A549 (cell line): ENCODE measurements at regions not wholly inside any gene's neighbourhood (a gene's known extent, or its start where the extent isn't known, plus 50 kb on each side); places are given as distances from the start of the nearest gene placed in this dataset.

Experiments
- ATAC-seq, 2 experiments: fragments of 200-7000 bp in 1 of 2; fragments of >200 bp in 1 of 2; cut with Nextera tagmentation in 1 of 2; cut with Tn5 transposase in 1 of 2; 3 replicates each; pipeline versions ENCODE4 v1.8.0 to v1.9.1; 2018 to 2020; ENCODE audit warnings: mild to moderate bottlenecking in 1 of 2, moderate library complexity in 1 of 2
- CTCF ChIA-PET: fragments of 300-600 bp; sonication (Branson Sonifier 250); formaldehyde crosslinking; extraction: SDS; loops from one replicate; lab custom pipeline; 2021; ENCODE audit warnings: antibody characterized with exemption, inconsistent platforms; lab: Yijun Ruan, JAX
- POLR2A ChIA-PET: fragments of 350-600 bp; formaldehyde crosslinking; extraction: SDS; loops from one replicate; lab custom pipeline; 2021; ENCODE audit warnings: antibody characterized with exemption, inconsistent platforms; lab: Yijun Ruan, JAX
- DNase-seq, 2 experiments: peaks; one replicate each; pipeline versions ENCODE4 v3.0.0 to v3.0.0-alpha.2; 2011 to 2016; ENCODE audit warnings: low read depth in 1 of 2, low spot score in 1 of 2
- FAIRE-seq: peaks from 2 replicates; lab custom pipeline; 2011; peaks lifted over from hg19 to GRCh38; lab: Jason Lieb, UNC
- H3K27ac ChIP-seq, 2 experiments: fragments of >200 bp; sonication (Bioruptor Twin); formaldehyde crosslinking; 3 replicates each; pipeline ENCODE4 v1.5.1; 2016 to 2017
- H3K4me1 ChIP-seq: fragments of >200 bp; sonication (Bioruptor Twin); formaldehyde crosslinking; 3 replicates; pipeline ENCODE4 v1.6.1; 2016
- H3K4me2 ChIP-seq: fragments of >200 bp; sonication (Bioruptor Twin); formaldehyde crosslinking; 3 replicates; pipeline ENCODE4 v1.6.1; 2016
- H3K4me3 ChIP-seq: fragments of >200 bp; sonication (Bioruptor Twin); formaldehyde crosslinking; 3 replicates; pipeline ENCODE4 v1.5.1; 2016
- H3K9me3 ChIP-seq: fragments of >200 bp; sonication (Bioruptor Twin); formaldehyde crosslinking; 3 replicates; pipeline ENCODE4 v1.6.1; 2016
- BHLHE40 ChIP-seq: IDR thresholded peaks from 2 replicates; pipeline ENCODE4 v1.6.1; 2012; ENCODE audit warnings: low read depth, low read length, inconsistent platforms
- CBX2 ChIP-seq: fragments of 200-600 bp; sonication (generic); IDR thresholded peaks from 2 replicates; pipeline ENCODE4 v1.6.1; 2016; ENCODE audit warnings: low read depth, mild to moderate bottlenecking, borderline replicate concordance
- EP300 ChIP-seq, 2 experiments: fragments of >200 bp; sonication (Bioruptor Twin); formaldehyde crosslinking; IDR thresholded peaks; 2 replicates in 1 of 2; 3 replicates in 1 of 2; pipeline ENCODE4 v1.6.1; 2016 to 2017
- ESRRA ChIP-seq: fragments of 150-350 bp; IDR thresholded peaks from 2 replicates; pipeline ENCODE4 v1.6.1; 2014; ENCODE audit warnings: mild to moderate bottlenecking, low read length, borderline replicate concordance
- FOSB ChIP-seq: fragments of 250-450 bp; sonication (Bioruptor Pico); IDR thresholded peaks from 2 replicates; pipeline ENCODE4 v1.5.0; 2020; ENCODE audit warnings: mild to moderate bottlenecking, moderate library complexity
- FOSL2 ChIP-seq, 2 experiments: fragments of 450-650 bp in 1 of 2; fragments of >200 bp in 1 of 2; sonication (Bioruptor Twin) in 1 of 2; formaldehyde crosslinking; IDR thresholded peaks; 2 replicates each; pipeline versions ENCODE4 v1.5.0 to v1.6.1; 2016 to 2020; ENCODE audit warnings: mild to moderate bottlenecking in 1 of 2, moderate library complexity in 1 of 2
- GATA3 ChIP-seq: IDR thresholded peaks from 2 replicates; pipeline ENCODE4 v1.6.1; 2012; ENCODE audit warnings: borderline replicate concordance
- HDAC2 ChIP-seq: fragments of 200-600 bp; sonication (generic); IDR thresholded peaks from 2 replicates; pipeline ENCODE4 v1.6.1; 2016
- HOXA7 ChIP-seq: fragments of 250-450 bp; sonication (Bioruptor Pico); IDR thresholded peaks from 2 replicates; pipeline ENCODE4 v1.5.0; 2020; ENCODE audit warnings: mild to moderate bottlenecking, moderate library complexity
- JUNB ChIP-seq: fragments of >200 bp; sonication (Bioruptor Twin); formaldehyde crosslinking; IDR thresholded peaks from 2 replicates; pipeline ENCODE4 v1.6.1; 2016
- KDM1A ChIP-seq: fragments of 200-600 bp; sonication (generic); IDR thresholded peaks from 2 replicates; pipeline ENCODE4 v1.6.1; 2016; ENCODE audit warnings: low read depth, mild to moderate bottlenecking
- KDM5A ChIP-seq: fragments of 200-600 bp; sonication (generic); IDR thresholded peaks from 2 replicates; pipeline ENCODE4 v1.6.1; 2016; ENCODE audit warnings: antibody characterized with exemption, mild to moderate bottlenecking
- MAFK ChIP-seq: fragments of 450-650 bp; IDR thresholded peaks from 2 replicates; pipeline ENCODE4 v1.6.1; 2014; ENCODE audit not compliant: partially characterized antibody
- MYC ChIP-seq: IDR thresholded peaks from 2 replicates; pipeline ENCODE4 v1.6.1; 2012; ENCODE audit warnings: mild to moderate bottlenecking, inconsistent platforms, low read length, improper control_type of control experiment, borderline replicate concordance
- NPAS2 ChIP-seq: fragments of 250-450 bp; sonication (Bioruptor Pico); IDR thresholded peaks from 2 replicates; pipeline ENCODE4 v1.8.0; 2022; ENCODE audit warnings: mild to moderate bottlenecking, moderate library complexity, borderline replicate concordance
- RAD21 ChIP-seq, 2 experiments: fragments of >200 bp in 1 of 2; sonication (Bioruptor Twin) in 1 of 2; formaldehyde crosslinking in 1 of 2; IDR thresholded peaks in 1 of 2; conservative IDR thresholded peaks in 1 of 2; 2 replicates in 1 of 2; 3 replicates in 1 of 2; pipeline ENCODE4 v1.6.1; 2012 to 2018; ENCODE audit warnings: inconsistent platforms in 1 of 2
- RFX5 ChIP-seq: fragments of 450-650 bp; IDR thresholded peaks from 2 replicates; pipeline ENCODE4 v1.7.1; 2014; ENCODE audit warnings: antibody characterized with exemption, mild to moderate bottlenecking, moderate library complexity
- SMC3 ChIP-seq: fragments of >200 bp; sonication (Bioruptor Twin); formaldehyde crosslinking; IDR thresholded peaks from 3 replicates; pipeline ENCODE4 v1.6.1; 2018; ENCODE audit warnings: inconsistent platforms
- SREBF2 ChIP-seq: fragments of 450-650 bp; IDR thresholded peaks from 2 replicates; pipeline ENCODE4 v1.6.1; 2014; ENCODE audit warnings: mild to moderate bottlenecking, moderate library complexity
- TP53 ChIP-seq: fragments of 250-450 bp; sonication (Bioruptor Pico); IDR thresholded peaks from 2 replicates; pipeline ENCODE4 v1.5.0; 2021; ENCODE audit warnings: mild to moderate bottlenecking, moderate library complexity
- ZC3H11A ChIP-seq: fragments of 450-650 bp; IDR thresholded peaks from 2 replicates; pipeline ENCODE4 v1.6.1; 2014; ENCODE audit warnings: antibody characterized with exemption, mild to moderate bottlenecking
- ZFP36 ChIP-seq: fragments of 450-650 bp; IDR thresholded peaks from 2 replicates; pipeline ENCODE4 v1.6.1; 2014; ENCODE audit warnings: borderline replicate concordance; ENCODE audit not compliant: partially characterized antibody
- WGBS: methylation state at CpG from one replicate; pipeline ENCODE4 v1.1.6; 2017; ENCODE audit errors: missing lambda C conversion rate; 5-methylcytosine and 5-hydroxymethylcytosine counted together
- TF ChIP-seq, protein P1 (sequence below): fragments of >200 bp; sonication (Bioruptor Twin); formaldehyde crosslinking; IDR thresholded peaks from 3 replicates; pipeline ENCODE4 v1.5.1; 2016
- TF ChIP-seq, protein P2 (sequence below): fragments of 150-350 bp; IDR thresholded peaks from 2 replicates; pipeline ENCODE4 v1.6.1; 2014; ENCODE audit warnings: low read depth, mild to moderate bottlenecking, low read length
- TF ChIP-seq, protein P3 (sequence below): IDR thresholded peaks from 2 replicates; pipeline ENCODE4 v1.6.1; 2012
- TF ChIP-seq, protein P4 (sequence below): fragments of 200-600 bp; sonication (generic); IDR thresholded peaks from 2 replicates; pipeline ENCODE4 v1.6.1; 2016; ENCODE audit warnings: antibody characterized with exemption, mild to moderate bottlenecking, moderate library complexity

DNA sequence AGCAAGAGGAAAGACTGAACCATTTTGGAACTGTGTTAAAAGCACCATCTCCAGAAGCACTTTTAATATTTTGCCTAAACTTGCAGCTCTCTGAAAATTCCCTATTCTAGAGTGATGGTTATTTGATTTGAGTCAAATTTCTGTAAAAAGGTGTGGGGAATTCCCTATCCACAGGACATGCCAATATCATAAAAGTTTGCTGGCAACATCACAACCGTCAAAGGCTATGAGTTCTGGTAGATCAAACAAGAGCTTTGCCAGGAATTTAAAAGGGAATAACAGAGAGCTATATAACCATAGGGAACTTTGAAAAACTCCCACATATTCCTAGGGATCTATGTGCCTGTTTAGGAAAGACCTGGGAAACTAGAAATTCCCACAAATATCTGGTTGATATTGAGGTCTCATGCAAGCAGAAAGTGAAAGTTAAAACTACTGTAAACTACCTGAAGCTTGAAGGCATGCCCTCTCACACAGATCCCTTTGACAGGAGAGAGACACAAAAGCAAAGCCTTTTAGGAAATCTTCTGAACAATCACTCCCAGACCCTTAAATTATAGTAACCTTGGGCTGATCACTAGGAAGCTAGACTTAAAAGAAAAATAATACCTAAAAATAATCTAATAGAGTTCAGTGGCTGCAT, 549.9 kb downstream of the ANXA1 start (continued):
- TF ChIP-seq EP300 (IDR thresholded peaks at IDR 0.05) (no peak), GATA3 (no peak), SMC3 (no peak), HDAC2 (no peak), KDM5A (no peak)
- TF ChIP-seq, protein P1, sequence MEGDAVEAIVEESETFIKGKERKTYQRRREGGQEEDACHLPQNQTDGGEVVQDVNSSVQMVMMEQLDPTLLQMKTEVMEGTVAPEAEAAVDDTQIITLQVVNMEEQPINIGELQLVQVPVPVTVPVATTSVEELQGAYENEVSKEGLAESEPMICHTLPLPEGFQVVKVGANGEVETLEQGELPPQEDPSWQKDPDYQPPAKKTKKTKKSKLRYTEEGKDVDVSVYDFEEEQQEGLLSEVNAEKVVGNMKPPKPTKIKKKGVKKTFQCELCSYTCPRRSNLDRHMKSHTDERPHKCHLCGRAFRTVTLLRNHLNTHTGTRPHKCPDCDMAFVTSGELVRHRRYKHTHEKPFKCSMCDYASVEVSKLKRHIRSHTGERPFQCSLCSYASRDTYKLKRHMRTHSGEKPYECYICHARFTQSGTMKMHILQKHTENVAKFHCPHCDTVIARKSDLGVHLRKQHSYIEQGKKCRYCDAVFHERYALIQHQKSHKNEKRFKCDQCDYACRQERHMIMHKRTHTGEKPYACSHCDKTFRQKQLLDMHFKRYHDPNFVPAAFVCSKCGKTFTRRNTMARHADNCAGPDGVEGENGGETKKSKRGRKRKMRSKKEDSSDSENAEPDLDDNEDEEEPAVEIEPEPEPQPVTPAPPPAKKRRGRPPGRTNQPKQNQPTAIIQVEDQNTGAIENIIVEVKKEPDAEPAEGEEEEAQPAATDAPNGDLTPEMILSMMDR, result no peak

DNA sequence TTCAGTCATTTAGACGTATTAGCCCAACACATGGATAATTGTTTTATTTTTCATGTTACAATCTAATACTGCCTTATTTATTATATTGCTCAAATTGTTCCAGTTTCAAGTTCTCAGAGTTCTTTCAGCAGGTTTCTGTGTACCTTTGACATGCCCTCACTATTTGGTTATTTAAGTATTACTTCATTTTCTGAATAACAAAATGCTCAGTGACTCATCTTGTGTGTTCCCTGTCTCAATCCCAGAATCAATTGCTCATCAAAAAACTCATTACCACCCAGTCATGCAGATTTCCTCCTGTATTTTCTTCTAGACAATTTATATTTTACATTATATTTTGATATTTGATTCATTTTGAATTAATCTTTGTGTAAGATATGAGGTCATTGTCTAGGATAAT, 562.6 kb downstream of the ANXA1 start:
- no peak for ATAC-seq
- POLR2A ChIA-PET, result no interaction called here
- no peak for TF ChIP-seq TP53 (CRISPR knock-in tag)
- no peak for TF ChIP-seq FOSL2 (IDR thresholded peaks at IDR 0.05)
- peak; percentile 28; the same call in 1 of the 2 replicates for TF ChIP-seq FOSL2 (CRISPR knock-in tag; IDR thresholded peaks at IDR 0.05)
- TF ChIP-seq JUNB, result no peak
- no peak for TF ChIP-seq HDAC2
- TF ChIP-seq, all 56 proteins: peak for 1
- 7% methylated on average over 1 of the region's 1 CpG for WGBS
- no peaks in the 10 kb centered on the region for H3K9me3 ChIP-seq
- FAIRE-seq (no peak), DNase-seq (no peak)
- no peaks in the 10 kb centered on the region for H3K4me1 ChIP-seq
- CTCF ChIA-PET, result no interaction called here
- H3K4me2 ChIP-seq, result 0 out of 3 replicates have a peak overlapping the region, but pooled peaks have one; percentile 17
- no peak overlapping the region for H3K27ac ChIP-seq
- H3K4me3 ChIP-seq, result no peak overlapping the region

DNA sequence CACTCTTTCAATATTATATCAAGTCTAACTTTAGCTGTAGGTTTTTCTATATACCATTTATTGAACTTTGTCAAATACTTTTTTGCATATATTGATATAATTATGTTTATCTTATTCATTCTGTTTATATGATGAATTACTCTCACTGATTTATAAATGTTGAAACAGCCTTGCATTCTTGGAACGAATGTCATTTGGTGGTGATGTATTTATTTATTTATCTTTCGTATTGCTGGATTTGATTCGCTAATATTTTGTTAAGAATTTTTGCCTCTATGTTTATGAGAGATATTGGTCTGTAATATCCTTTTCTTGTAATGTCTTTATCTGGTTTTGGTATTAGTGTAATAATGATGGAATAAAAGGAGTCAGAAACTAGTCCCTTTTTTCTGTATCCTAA, 563.9 kb downstream of the ANXA1 start:
- no peak overlapping the region for H3K4me3 ChIP-seq
- no peak for TF ChIP-seq KDM1A
- TF ChIP-seq FOSL2 (IDR thresholded peaks at IDR 0.05), result no peak
- TF ChIP-seq FOSL2 (CRISPR knock-in tag; IDR thresholded peaks at IDR 0.05), result no peak
- TF ChIP-seq MAFK, result no peak
- TF ChIP-seq ESRRA, result no peak
- no peak for TF ChIP-seq MYC
- no peak for TF ChIP-seq SREBF2
- TF ChIP-seq, protein P2, sequence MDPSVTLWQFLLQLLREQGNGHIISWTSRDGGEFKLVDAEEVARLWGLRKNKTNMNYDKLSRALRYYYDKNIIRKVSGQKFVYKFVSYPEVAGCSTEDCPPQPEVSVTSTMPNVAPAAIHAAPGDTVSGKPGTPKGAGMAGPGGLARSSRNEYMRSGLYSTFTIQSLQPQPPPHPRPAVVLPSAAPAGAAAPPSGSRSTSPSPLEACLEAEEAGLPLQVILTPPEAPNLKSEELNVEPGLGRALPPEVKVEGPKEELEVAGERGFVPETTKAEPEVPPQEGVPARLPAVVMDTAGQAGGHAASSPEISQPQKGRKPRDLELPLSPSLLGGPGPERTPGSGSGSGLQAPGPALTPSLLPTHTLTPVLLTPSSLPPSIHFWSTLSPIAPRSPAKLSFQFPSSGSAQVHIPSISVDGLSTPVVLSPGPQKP, result no peak
- TF ChIP-seq NPAS2 (CRISPR knock-in tag), result no peak
- no peak for TF ChIP-seq RFX5
- no peak for TF ChIP-seq ZC3H11A
- no peaks in the 10 kb centered on the region for H3K4me1 ChIP-seq
- ChIA-PET POLR2A (no interaction called here), CTCF (no interaction called here)
- WGBS, result 61% methylated on average over 3 of the region's 3 CpGs
- DNase-seq (no peak), FAIRE-seq (no peak), ATAC-seq (no peak)
- H3K27ac ChIP-seq, result no peak overlapping the region
- H3K9me3 ChIP-seq, result no peaks in the 10 kb centered on the region
- no peak overlapping the region for H3K4me2 ChIP-seq

DNA sequence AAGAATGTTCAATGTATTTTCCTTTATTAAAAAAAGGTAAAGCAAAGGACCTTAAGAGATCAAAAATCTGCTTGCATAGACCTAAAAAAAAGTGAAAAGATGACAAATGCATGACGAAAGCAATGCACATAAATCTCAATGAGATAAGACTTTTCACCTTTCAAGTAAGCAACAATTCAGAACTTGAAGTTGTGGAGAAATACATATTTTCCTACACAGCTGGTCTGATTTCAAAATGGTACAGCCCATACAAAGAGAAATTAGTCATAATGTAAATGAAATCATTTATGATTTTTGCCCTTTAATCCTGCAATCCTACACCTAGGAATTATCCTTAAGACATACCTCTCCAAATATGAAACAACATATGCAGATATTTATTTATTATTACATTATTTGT, 568.0 kb downstream of the ANXA1 start:
- H3K4me2 ChIP-seq, result no peak overlapping the region
- no peaks in the 10 kb centered on the region for H3K9me3 ChIP-seq
- no peak for FAIRE-seq
- ChIA-PET POLR2A (no interaction called here), CTCF (no interaction called here)
- ATAC-seq, result no peak
- H3K4me3 ChIP-seq, result no peak overlapping the region
- no peaks in the 10 kb centered on the region for H3K4me1 ChIP-seq
- WGBS, result 20% methylated on average over 1 of the region's 1 CpG
- no peak for DNase-seq
- H3K27ac ChIP-seq, result no peak overlapping the region
- TF ChIP-seq CBX2 (no peak), FOSB (CRISPR knock-in tag) (no peak), ZFP36 (no peak), FOSL2 (IDR thresholded peaks at IDR 0.05) (no peak), FOSL2 (CRISPR knock-in tag; IDR thresholded peaks at IDR 0.05) (no peak), MAFK (no peak), RAD21 (conservative IDR thresholded peaks at IDR 0.05 in 1 of 2, IDR thresholded peaks at IDR 0.05 in 1 of 2) (no peak), HOXA7 (CRISPR knock-in tag) (no peak), BHLHE40 (no peak)
- TF ChIP-seq, protein P3, sequence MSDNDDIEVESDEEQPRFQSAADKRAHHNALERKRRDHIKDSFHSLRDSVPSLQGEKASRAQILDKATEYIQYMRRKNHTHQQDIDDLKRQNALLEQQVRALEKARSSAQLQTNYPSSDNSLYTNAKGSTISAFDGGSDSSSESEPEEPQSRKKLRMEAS, result no peak
- TF ChIP-seq, protein P4, sequence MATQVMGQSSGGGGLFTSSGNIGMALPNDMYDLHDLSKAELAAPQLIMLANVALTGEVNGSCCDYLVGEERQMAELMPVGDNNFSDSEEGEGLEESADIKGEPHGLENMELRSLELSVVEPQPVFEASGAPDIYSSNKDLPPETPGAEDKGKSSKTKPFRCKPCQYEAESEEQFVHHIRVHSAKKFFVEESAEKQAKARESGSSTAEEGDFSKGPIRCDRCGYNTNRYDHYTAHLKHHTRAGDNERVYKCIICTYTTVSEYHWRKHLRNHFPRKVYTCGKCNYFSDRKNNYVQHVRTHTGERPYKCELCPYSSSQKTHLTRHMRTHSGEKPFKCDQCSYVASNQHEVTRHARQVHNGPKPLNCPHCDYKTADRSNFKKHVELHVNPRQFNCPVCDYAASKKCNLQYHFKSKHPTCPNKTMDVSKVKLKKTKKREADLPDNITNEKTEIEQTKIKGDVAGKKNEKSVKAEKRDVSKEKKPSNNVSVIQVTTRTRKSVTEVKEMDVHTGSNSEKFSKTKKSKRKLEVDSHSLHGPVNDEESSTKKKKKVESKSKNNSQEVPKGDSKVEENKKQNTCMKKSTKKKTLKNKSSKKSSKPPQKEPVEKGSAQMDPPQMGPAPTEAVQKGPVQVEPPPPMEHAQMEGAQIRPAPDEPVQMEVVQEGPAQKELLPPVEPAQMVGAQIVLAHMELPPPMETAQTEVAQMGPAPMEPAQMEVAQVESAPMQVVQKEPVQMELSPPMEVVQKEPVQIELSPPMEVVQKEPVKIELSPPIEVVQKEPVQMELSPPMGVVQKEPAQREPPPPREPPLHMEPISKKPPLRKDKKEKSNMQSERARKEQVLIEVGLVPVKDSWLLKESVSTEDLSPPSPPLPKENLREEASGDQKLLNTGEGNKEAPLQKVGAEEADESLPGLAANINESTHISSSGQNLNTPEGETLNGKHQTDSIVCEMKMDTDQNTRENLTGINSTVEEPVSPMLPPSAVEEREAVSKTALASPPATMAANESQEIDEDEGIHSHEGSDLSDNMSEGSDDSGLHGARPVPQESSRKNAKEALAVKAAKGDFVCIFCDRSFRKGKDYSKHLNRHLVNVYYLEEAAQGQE, result no peak
